ENCODE measurements at regions not wholly inside any gene's neighbourhood (a gene's known extent, or its start where the extent isn't known, plus 50 kb on each side); places are given as distances from the start of the nearest gene placed in this dataset.

DNA sequence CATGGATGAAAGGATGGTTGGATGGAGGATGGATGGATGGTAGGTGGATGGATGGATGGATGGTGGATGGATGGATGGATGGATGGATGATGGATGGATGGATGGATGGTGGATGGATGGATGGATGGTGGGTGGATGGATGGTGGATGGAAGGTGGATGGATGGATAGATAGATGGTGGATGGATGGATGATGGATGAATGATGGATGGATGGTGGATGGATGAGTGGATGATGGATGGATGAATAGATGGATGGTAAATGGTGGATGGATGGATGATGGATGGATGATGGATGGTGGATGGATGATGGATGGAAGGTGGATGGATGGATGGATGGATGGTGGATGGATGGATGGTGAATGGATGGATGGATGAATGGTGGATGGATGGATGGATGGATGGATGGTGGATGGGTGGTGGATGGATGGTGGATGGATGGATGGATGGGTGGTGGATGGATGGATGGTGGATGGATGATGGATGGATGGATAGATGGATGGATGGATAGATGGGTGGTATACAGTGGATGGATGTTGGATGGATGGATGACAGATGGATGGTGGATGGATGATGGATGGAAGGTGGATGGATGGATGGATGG lies 350.8 kb downstream of the BRD1 start:
- TF ChIP-seq, protein P1, sequence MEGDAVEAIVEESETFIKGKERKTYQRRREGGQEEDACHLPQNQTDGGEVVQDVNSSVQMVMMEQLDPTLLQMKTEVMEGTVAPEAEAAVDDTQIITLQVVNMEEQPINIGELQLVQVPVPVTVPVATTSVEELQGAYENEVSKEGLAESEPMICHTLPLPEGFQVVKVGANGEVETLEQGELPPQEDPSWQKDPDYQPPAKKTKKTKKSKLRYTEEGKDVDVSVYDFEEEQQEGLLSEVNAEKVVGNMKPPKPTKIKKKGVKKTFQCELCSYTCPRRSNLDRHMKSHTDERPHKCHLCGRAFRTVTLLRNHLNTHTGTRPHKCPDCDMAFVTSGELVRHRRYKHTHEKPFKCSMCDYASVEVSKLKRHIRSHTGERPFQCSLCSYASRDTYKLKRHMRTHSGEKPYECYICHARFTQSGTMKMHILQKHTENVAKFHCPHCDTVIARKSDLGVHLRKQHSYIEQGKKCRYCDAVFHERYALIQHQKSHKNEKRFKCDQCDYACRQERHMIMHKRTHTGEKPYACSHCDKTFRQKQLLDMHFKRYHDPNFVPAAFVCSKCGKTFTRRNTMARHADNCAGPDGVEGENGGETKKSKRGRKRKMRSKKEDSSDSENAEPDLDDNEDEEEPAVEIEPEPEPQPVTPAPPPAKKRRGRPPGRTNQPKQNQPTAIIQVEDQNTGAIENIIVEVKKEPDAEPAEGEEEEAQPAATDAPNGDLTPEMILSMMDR (conservative IDR thresholded peaks at IDR 0.05; ENCODE audit: low read length) = no peak
- TF ChIP-seq EZH2phosphoT487 (IDR thresholded peaks at IDR 0.05; ENCODE audit: borderline replicate concordance) = no peak
